ENCODE measurements at regions not wholly inside any gene's neighbourhood (a gene's known extent, or its start where the extent isn't known, plus 50 kb on each side); places are given as distances from the start of the nearest gene placed in this dataset.

- DNase-seq (ENCODE audit: low read depth): no peak
- H3K4me3 ChIP-seq (ENCODE audit: low read length): no peak overlapping the region
- TF ChIP-seq CTCF (conservative IDR thresholded peaks at IDR 0.05; ENCODE audit: low read depth, low read length): no peak
Observed at GRCh38 chr2:147125145-147125544, 719.7 kb upstream of the ACVR2A start.

GRCh38 chr2:147122944-147123343, 721.9 kb upstream of the ACVR2A start:
- no peak for DNase-seq (ENCODE audit: low read depth)
- no peak for TF ChIP-seq CTCF (conservative IDR thresholded peaks at IDR 0.05; ENCODE audit: low read depth, low read length)

GRCh38 chr2:147110962-147111361, 733.9 kb upstream of the ACVR2A start:
- no peak for TF ChIP-seq CTCF (conservative IDR thresholded peaks at IDR 0.05; ENCODE audit: low read depth, low read length)
- DNase-seq (ENCODE audit: low read depth): no peak
- H3K4me3 ChIP-seq (ENCODE audit: low read length): no peak overlapping the region

More at GRCh38 chr2:147122944-147123343, 721.9 kb upstream of the ACVR2A start:
- H3K4me3 ChIP-seq (ENCODE audit: low read length): no peak overlapping the region

- peak; percentile 97 for DNase-seq (ENCODE audit: low read depth)
- H3K4me3 ChIP-seq (ENCODE audit: low read length): no peak overlapping the region
- no peak for TF ChIP-seq CTCF (conservative IDR thresholded peaks at IDR 0.05; ENCODE audit: low read depth, low read length)
Observed at GRCh38 chr2:147110317-147110716, 734.5 kb upstream of the ACVR2A start.

- no peak for TF ChIP-seq CTCF (conservative IDR thresholded peaks at IDR 0.05; ENCODE audit: low read depth, low read length)
- no peak overlapping the region for H3K4me3 ChIP-seq (ENCODE audit: low read length)
Observed at GRCh38 chr2:147109291-147109690, 735.5 kb upstream of the ACVR2A start.

GRCh38 chr2:147108548-147108947, 736.3 kb upstream of the ACVR2A start:
- DNase-seq (ENCODE audit: low read depth): no peak
- H3K4me3 ChIP-seq (ENCODE audit: low read length): no peak overlapping the region
- TF ChIP-seq CTCF (conservative IDR thresholded peaks at IDR 0.05; ENCODE audit: low read depth, low read length): no peak

More at GRCh38 chr2:147109291-147109690, 735.5 kb upstream of the ACVR2A start:
- no peak for DNase-seq (ENCODE audit: low read depth)

GRCh38 chr2:147101941-147102790, 742.7 kb upstream of the ACVR2A start:
- H3K4me3 ChIP-seq (ENCODE audit: low read length): no peak overlapping the region
- no peak for TF ChIP-seq CTCF (conservative IDR thresholded peaks at IDR 0.05; ENCODE audit: low read depth, low read length)
- no peak for DNase-seq (ENCODE audit: low read depth)
